ENCODE measurements at regions not wholly inside any gene's neighbourhood (a gene's known extent, or its start where the extent isn't known, plus 50 kb on each side); places are given as distances from the start of the nearest gene placed in this dataset.
A peak's percentile ranks its signal among the peaks of the same experiment; 100 is the strongest.
"Not testable (repeated sequence)": the region's sequence is repeated elsewhere in the genome, so short reads cannot be mapped to it uniquely, and the experiment has no call there.

GRCh38 chr14:88985654-88986053 is 161.2 kb downstream of the TTC8 start:
- no peak for DNase-seq

GRCh38 chr14:88986146-88986841 is 161.8 kb downstream of the TTC8 start:
- DNase-seq: no peak

- not testable (repeated sequence) for DNase-seq
These were observed 162.5 kb downstream of the TTC8 start for GRCh38 chr14:88986908-88987307.

GRCh38 chr14:88987516-88987915 is 163.1 kb downstream of the TTC8 start:
- DNase-seq: no peak

- DNase-seq: no peak
These were observed 165.5 kb downstream of the TTC8 start for GRCh38 chr14:88989911-88990310.

DNA sequence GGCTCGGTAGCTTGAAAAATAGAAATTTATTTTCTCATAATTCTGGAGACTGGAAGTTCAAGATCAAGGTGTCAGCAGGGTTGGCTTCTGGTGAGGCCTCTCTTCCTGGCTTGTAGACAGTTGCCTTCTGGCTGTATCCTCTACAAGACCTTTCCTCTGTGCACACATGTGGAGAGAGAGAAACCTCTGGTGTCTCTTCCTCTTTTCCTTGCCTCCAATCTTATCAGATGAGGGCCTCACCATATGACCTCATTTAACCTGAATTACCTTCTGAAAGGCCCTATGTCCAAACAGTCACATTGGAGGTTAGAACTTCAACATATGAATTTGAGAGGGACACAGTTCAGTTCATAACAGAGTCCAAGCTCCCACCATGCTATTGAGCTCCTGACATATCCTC is 166.4 kb downstream of the TTC8 start:
- no peak for DNase-seq

DNA sequence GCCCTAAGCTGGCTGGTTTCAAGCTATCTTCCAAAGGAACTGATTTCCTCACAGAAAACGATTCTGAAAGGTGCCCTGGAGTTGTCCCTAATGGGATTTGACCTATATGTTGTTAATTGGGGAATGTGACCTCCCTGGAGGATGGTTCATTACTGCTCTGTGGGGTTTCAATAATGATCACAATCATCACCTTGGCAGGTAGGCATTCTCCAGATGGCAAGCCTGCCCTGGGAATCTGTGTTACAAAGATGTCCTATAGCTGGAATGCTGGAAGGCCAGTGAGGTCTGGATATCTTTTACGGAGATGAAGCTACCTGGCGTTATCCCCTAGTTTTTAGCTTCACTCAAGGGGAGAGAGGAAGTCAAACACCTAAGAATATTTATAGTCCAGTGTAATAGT is 167.6 kb downstream of the TTC8 start:
- DNase-seq: no peak

DNA sequence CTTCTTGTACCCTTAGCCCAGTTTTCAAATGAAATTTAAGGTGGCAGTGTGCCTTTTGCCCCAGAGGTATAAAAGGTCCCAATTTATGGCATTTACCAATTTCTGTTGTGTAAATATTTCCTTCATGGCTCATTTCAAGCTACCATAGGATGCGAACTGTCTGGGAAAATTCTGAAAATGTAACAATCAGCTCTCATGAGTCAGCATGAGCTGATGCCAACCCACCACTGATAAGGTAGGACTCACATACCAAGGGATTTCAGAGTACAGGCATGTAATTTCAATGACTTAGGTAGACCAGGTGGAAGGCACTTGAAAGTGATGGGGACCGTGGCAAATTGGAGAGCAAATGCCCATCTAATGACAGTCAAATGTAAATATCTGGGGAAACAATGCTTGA is 169.5 kb downstream of the TTC8 start:
- DNase-seq: no peak

DNA sequence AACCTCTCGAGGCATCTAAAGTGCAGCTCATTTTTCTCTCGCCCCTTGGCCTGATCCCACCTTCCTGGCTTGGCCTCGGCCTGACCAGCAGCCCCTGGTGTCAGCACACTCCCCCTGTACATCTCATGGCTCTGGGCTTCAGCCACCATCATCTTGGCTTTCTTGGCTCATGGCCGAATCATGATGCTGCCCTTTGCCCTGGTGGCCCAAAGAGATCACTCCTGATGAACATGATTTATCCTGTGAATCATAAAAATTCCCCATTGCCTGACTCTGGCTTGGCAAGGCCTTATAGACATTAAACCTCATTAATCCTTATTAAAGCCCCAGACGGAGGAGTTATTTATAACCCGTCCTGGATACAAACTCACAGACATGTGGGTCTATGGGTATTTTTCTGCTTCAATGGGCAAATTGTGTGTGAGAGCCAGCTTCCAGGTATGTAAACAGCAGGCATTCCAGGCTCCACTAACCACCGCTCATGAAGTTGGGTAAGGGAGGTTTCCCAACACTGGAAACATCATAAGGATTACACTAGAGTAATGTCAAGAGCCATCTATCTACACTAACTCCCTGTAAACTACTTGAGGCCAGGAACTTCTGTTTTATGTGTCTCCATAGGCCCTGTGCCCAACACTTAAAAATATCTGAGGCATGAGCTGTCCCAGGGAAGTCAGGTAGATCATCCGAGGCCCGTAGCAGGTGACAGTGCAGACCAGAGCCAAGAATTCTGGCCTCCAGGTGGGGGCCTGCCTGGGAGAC is 171.2 kb downstream of the TTC8 start:
- DNase-seq: no peak

- no peak for DNase-seq
These were observed 173.6 kb downstream of the TTC8 start for GRCh38 chr14:88998027-88998426.

DNA sequence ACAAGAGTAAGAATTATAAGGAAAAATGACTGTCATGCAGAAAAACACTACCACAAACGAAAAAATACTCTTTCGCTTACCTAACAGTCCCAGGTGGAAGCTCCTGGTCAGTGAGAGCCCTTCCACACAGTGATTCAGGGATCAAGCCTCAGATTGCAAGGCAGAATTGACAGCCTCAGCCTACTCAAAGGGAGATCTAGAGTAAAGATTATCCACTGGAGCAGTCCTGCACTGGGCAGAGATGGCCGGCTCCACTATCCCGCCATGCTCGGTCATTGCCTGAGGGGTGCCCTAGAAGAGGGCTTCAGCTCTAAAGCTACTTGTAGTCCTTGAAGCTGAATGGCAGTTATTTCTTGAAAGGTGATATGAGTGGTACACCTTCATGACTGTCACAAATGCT is 174.7 kb downstream of the TTC8 start:
- no peak for DNase-seq

DNA sequence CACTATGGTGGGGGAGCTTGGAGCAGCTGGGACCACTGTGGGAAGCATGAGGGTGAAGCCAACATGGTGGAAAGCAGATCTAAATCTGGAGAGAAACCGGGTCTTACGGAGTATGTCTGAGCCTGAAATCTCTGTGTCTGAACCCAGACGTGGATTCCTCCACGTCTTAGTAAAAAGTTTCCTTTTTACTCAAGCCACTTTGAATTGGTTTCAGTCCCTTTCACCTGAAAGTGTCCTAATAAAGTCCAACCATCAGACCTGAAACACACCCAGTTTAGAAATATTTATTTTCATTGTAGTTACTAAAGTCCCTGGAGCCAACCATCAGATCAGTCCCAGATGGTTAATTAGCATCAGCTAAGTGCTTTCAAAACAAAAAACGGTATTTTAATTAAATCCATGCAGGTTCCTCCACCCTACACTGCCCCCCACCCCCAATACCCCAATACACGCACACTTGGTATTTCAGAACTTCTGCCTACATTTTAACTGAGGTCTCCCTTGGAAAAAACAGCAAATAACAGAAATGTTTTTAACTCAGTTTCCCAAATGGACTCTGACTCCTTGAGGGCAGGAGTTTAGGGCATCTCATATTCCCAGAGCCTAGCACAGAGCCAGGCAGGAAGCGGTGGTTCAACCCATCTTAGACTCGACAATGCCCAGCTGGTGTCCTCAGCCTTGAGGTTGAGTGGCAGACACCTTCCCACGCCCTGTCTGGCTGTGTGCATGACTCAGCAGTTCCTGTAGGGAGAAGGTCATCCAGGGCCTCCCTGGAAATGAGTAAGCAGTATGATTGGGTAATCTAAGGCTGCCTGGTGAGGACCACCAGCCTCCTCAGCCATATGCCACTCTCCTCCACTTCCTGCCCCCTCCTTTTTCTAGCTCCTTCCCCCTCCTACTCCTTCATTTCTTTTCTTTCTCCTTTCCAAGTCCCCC is 175.8 kb downstream of the TTC8 start:
- peak; percentile 66 for DNase-seq

GRCh38 chr14:89004166-89004565 is 179.7 kb downstream of the TTC8 start:
- no peak for DNase-seq

- DNase-seq: no peak
These were observed 183.5 kb downstream of the TTC8 start for GRCh38 chr14:89007906-89008305.

GRCh38 chr14:89011355-89012281 is 187.2 kb downstream of the TTC8 start:
- DNase-seq: no peak

DNA sequence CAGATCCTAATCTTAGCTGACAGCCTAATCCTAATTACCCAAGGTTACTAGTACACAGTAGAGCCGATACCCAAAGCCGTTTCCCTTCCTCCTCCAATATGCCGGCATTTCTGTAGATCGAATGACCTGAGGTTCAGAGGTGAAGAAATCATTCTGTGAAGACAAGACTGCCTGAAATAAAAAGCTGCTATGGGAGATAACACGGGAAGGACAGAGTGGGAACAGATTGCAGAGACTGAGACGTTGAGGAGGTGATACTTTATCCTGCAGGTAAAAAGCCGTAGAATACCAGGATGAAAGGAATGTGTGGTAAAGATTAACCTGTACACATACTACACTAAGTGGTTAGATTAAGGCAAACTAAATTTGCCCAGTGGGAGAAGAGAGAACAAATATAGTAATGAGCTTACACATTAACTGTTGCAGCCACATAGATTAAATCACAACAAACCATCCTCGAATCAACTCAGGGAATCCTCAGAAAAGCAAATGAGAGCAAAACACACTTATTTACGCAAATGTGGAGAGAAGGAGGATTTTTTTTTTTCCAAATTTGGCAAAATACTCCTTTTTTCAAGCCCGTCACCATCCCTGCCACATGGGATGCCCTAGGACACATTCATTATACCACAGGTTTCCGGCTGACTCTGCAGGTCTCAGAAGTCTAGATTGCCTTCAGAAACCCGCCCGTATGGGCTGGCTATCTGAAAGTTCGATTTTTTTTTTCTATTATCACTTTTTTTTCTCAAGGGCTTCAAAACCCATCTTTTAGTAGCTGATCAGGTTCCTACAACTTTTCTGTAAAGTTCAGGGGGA is 188.0 kb downstream of the TTC8 start:
- no peak for DNase-seq

DNA sequence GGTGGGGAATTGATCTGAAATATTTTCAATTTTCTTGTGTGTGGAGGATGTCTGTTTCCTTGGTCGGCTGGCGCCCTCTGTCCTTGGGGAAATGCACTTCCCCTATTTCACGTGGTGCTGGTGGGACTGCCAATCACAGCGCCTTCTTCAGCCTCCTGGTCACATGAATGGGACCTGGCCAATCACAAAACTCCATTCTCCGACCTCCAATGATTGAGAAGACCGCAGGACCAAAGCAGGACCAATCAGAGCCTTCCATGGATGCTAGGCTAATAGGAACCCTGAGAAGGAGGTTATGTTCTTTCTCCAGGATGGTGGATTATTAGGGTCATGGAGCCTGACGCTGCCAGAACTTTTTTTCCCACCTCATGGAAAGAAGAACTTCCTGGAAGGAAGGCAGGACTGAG is 188.7 kb downstream of the TTC8 start:
- DNase-seq: no peak

DNA sequence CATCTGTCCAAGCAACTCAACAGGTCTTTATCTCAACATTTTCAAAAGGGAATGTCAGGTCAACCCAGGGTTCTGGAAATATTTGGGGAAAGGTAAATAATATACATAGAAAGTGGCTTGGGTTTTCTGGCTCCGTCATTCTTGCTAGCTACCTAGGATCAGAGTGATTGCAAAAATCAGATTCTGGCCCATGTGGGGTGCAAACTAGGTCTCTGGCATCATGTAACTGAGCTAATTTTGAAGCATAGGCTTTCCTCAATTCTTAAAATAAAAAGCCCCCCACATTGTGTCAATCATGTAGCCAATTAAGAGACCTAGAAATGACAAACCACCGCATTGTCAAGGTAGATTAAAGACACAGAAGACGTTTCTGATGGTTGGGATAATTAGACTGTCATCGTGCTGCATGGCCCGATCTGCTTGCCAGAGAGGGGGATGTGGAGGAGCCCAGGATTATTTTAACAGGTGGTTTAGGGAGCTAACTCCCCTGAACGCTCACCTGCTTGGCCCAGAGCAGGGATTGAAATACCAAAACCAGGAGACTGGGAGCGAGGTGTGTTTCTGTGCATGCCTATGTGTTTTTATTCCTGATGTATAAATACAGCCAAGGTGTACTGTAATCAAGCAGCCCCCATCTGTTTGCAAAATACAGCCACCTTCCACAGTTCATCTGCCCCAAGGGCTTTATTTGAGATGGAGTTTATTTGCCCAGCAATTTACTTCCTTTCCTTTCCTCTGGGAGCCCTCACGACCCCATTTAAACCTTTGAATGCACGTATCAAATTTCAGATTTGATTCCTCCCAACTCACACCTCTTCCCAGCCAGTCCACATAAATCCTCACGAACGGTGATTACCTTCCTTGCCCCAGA is 189.5 kb downstream of the TTC8 start:
- no peak for DNase-seq

- DNase-seq: no peak
These were observed 190.1 kb downstream of the TTC8 start for GRCh38 chr14:89014569-89014850.

DNA sequence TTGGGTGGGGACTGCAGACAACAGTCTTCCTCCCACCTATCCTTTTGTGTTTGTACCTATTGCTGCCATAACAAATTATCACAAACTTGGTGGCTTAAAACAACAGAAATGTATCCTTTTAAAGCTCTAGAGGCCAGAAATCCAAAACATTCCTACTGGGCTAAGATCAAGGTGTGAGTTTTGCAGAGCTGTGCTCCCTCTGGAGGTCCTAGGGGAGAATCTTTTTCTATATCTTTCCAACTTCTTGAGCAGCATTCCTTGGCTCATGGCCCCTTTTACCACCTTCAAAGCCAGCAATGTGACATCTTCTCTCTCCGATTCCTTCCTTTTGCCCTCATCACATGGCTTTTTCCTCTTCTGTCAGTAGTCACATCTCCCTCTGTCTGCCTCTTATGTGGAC is 190.6 kb downstream of the TTC8 start:
- DNase-seq: no peak

- DNase-seq: no peak
These were observed 193.0 kb downstream of the TTC8 start for GRCh38 chr14:89017417-89017816.

Measured in activated CD8-positive, alpha-beta memory T cell treated with anti-CD3 and anti-CD28 coated beads, Interleukin-2, amount 50 U/mL, for 48 hours (primary cell).